ENCODE measurements at regions not wholly inside any gene's neighbourhood (a gene's known extent, or its start where the extent isn't known, plus 50 kb on each side); places are given as distances from the start of the nearest gene placed in this dataset.

DNA sequence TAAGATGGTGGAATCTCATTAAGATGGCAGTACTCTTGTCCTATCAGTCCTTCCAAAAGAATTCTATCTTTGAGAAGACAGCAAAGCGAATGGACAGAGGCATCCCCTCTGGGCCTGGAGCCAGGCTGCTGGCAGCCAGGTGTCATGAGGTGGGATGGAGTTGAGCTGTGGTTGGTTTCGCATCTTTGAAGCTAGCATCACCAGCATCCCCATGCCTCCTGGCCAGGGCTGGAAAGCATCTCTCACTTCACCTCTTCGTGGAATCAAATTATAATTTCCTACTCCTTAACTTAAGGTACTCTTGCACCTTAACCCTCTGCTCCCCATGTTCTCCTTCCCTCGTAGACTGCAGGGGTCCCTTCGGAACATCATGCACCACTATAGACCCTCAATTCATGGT, 248.3 kb downstream of the GADD45G start:
- TF ChIP-seq, protein P1, sequence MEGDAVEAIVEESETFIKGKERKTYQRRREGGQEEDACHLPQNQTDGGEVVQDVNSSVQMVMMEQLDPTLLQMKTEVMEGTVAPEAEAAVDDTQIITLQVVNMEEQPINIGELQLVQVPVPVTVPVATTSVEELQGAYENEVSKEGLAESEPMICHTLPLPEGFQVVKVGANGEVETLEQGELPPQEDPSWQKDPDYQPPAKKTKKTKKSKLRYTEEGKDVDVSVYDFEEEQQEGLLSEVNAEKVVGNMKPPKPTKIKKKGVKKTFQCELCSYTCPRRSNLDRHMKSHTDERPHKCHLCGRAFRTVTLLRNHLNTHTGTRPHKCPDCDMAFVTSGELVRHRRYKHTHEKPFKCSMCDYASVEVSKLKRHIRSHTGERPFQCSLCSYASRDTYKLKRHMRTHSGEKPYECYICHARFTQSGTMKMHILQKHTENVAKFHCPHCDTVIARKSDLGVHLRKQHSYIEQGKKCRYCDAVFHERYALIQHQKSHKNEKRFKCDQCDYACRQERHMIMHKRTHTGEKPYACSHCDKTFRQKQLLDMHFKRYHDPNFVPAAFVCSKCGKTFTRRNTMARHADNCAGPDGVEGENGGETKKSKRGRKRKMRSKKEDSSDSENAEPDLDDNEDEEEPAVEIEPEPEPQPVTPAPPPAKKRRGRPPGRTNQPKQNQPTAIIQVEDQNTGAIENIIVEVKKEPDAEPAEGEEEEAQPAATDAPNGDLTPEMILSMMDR (optimal IDR thresholded peaks at IDR 0.05 in 1 of 3, IDR thresholded peaks at IDR 0.05 in 1 of 3, conservative IDR thresholded peaks at IDR 0.05 in 1 of 3; ENCODE audit: extremely low read depth in 1 of 3, insufficient read depth in 2 of 3, low read length in 3 of 3): no peak
- TF ChIP-seq EZH2 (IDR thresholded peaks at IDR 0.05; ENCODE audit: low read length): no peak

All from keratinocyte (primary cell).